ENCODE measurements at regions not wholly inside any gene's neighbourhood (a gene's known extent, or its start where the extent isn't known, plus 50 kb on each side); places are given as distances from the start of the nearest gene placed in this dataset.

GRCh38 chr7:34371922-34372321 lies 286.1 kb upstream of the NPSR1 start:
- no peaks in the 10 kb centered on the region for H3K79me1 ChIP-seq (ENCODE audit: low read depth, low read length)
- H3K9ac ChIP-seq (ENCODE audit: low read depth, low read length, poor library complexity) = no peak overlapping the region
- no peak overlapping the region for H2AFZ ChIP-seq (ENCODE audit: low read length)
- H2BK12ac ChIP-seq (ENCODE audit: low read length) = no peak overlapping the region
- no peak overlapping the region for H2BK120ac ChIP-seq (ENCODE audit: low read depth, low read length)
- H4K8ac ChIP-seq (ENCODE audit: low read depth, low read length) = no peak overlapping the region
- H3K4me1 ChIP-seq (ENCODE audit: control insufficient read depth in 2 of 2, insufficient read depth in 1 of 2, low read depth in 1 of 2, low read length in 2 of 2) = no peaks in the 10 kb centered on the region
- no peak overlapping the region for H3K4me2 ChIP-seq (ENCODE audit: insufficient read depth, low read length, poor library complexity, severe bottlenecking)
- H3K27me3 ChIP-seq (ENCODE audit: control insufficient read depth in 3 of 3, insufficient read depth in 3 of 3, low read depth in 1 of 3, low read length in 3 of 3) = no peaks in the 10 kb centered on the region
- WGBS, 2 donors (ENCODE audit: extremely low coverage in 2 of 2, insufficient read length in 2 of 2, insufficient replicate concordance in 1 of 2) = no CpG with 5 or more reads among the region's 4 CpGs
- H3K27ac ChIP-seq (replicated peaks; ENCODE audit: low read length) = no peak overlapping the region
- no peak overlapping the region for H3K23ac ChIP-seq (ENCODE audit: low read depth, low read length, poor library complexity)
- no peak overlapping the region for H3K18ac ChIP-seq (ENCODE audit: low read length)
- DNase-seq (ENCODE audit: low spot score) = no peak
- H2BK5ac ChIP-seq (ENCODE audit: low read length) = no peak overlapping the region
- no peak overlapping the region for H4K91ac ChIP-seq (ENCODE audit: low read depth, low read length, poor library complexity)
- H3K4ac ChIP-seq (ENCODE audit: low read length) = no peak overlapping the region
- H3K36me3 ChIP-seq (replicated peaks in 1 of 2; ENCODE audit: control insufficient read depth in 2 of 2, insufficient read depth in 2 of 2, low read length in 2 of 2) = no peaks in the 10 kb centered on the region
- H3K4me3 ChIP-seq (ENCODE audit: low read length in 2 of 2) = no peak overlapping the region
- H3K9me3 ChIP-seq (replicated peaks in 1 of 2; ENCODE audit: control insufficient read depth in 2 of 2, insufficient read depth in 1 of 2, low read depth in 1 of 2, low read length in 2 of 2) = peaks cover 0 to 2% of the 10 kb centered on the region in 2 donors
- H3K14ac ChIP-seq (ENCODE audit: low read length) = no peak overlapping the region
- H2BK15ac ChIP-seq (ENCODE audit: low read length) = no peak overlapping the region
- H2AK5ac ChIP-seq (ENCODE audit: low read depth, low read length) = no peak overlapping the region

GRCh38 chr7:34373940-34374339 lies 284.1 kb upstream of the NPSR1 start:
- Histone ChIP-seq H3K36me3 (replicated peaks in 1 of 2; ENCODE audit: control insufficient read depth in 2 of 2, insufficient read depth in 2 of 2, low read length in 2 of 2) (no peaks in the 10 kb centered on the region), H3K4me3 (ENCODE audit: low read length in 2 of 2) (no peak overlapping the region), H3K27ac (replicated peaks; ENCODE audit: low read length) (no peak overlapping the region), H3K9me3 (replicated peaks in 1 of 2; ENCODE audit: control insufficient read depth in 2 of 2, insufficient read depth in 1 of 2, low read depth in 1 of 2, low read length in 2 of 2) (peaks cover 0 to 2% of the 10 kb centered on the region in 2 donors), H4K91ac (ENCODE audit: low read depth, low read length, poor library complexity) (no peak overlapping the region), H3K14ac (ENCODE audit: low read length) (no peak overlapping the region), H3K79me1 (ENCODE audit: low read depth, low read length) (no peaks in the 10 kb centered on the region), H3K27me3 (ENCODE audit: control insufficient read depth in 3 of 3, insufficient read depth in 3 of 3, low read depth in 1 of 3, low read length in 3 of 3) (no peaks in the 10 kb centered on the region), H3K23ac (ENCODE audit: low read depth, low read length, poor library complexity) (no peak overlapping the region), H4K8ac (ENCODE audit: low read depth, low read length) (no peak overlapping the region), H3K4me2 (ENCODE audit: insufficient read depth, low read length, poor library complexity, severe bottlenecking) (no peak overlapping the region), H3K4ac (ENCODE audit: low read length) (no peak overlapping the region), H2BK5ac (ENCODE audit: low read length) (no peak overlapping the region), H2AFZ (ENCODE audit: low read length) (no peak overlapping the region), H3K4me1 (ENCODE audit: control insufficient read depth in 2 of 2, insufficient read depth in 1 of 2, low read depth in 1 of 2, low read length in 2 of 2) (no peaks in the 10 kb centered on the region), H3K18ac (ENCODE audit: low read length) (no peak overlapping the region), H2BK120ac (ENCODE audit: low read depth, low read length) (no peak overlapping the region), H2AK5ac (ENCODE audit: low read depth, low read length) (no peak overlapping the region), H2BK12ac (ENCODE audit: low read length) (no peak overlapping the region), H3K9ac (ENCODE audit: low read depth, low read length, poor library complexity) (no peak overlapping the region), H2BK15ac (ENCODE audit: low read length) (no peak overlapping the region)
- no CpG with 5 or more reads among the region's 1 CpG for WGBS, 2 donors (ENCODE audit: extremely low coverage in 2 of 2, insufficient read length in 2 of 2, insufficient replicate concordance in 1 of 2)
- DNase-seq (ENCODE audit: low spot score) = no peak

GRCh38 chr7:34382166-34382893 lies 275.7 kb upstream of the NPSR1 start:
- Histone ChIP-seq H3K79me1 (ENCODE audit: low read depth, low read length) (no peaks in the 10 kb centered on the region), H3K9me3 (replicated peaks in 1 of 2; ENCODE audit: control insufficient read depth in 2 of 2, insufficient read depth in 1 of 2, low read depth in 1 of 2, low read length in 2 of 2) (peaks cover 0 to 5% of the 10 kb centered on the region in 2 donors), H3K18ac (ENCODE audit: low read length) (no peak overlapping the region), H2BK5ac (ENCODE audit: low read length) (no peak overlapping the region), H3K27me3 (ENCODE audit: control insufficient read depth in 3 of 3, insufficient read depth in 3 of 3, low read depth in 1 of 3, low read length in 3 of 3) (no peaks in the 10 kb centered on the region), H2BK15ac (ENCODE audit: low read length) (no peak overlapping the region), H3K4ac (ENCODE audit: low read length) (no peak overlapping the region), H3K14ac (ENCODE audit: low read length) (no peak overlapping the region), H2BK12ac (ENCODE audit: low read length) (no peak overlapping the region), H3K4me3 (ENCODE audit: low read length in 2 of 2) (no peak overlapping the region), H3K27ac (replicated peaks; ENCODE audit: low read length) (no peak overlapping the region), H2AK5ac (ENCODE audit: low read depth, low read length) (no peak overlapping the region), H3K23ac (ENCODE audit: low read depth, low read length, poor library complexity) (no peak overlapping the region), H2AFZ (ENCODE audit: low read length) (no peak overlapping the region), H4K91ac (ENCODE audit: low read depth, low read length, poor library complexity) (no peak overlapping the region), H4K8ac (ENCODE audit: low read depth, low read length) (no peak overlapping the region), H3K9ac (ENCODE audit: low read depth, low read length, poor library complexity) (no peak overlapping the region), H3K4me1 (ENCODE audit: control insufficient read depth in 2 of 2, insufficient read depth in 1 of 2, low read depth in 1 of 2, low read length in 2 of 2) (no peaks in the 10 kb centered on the region), H3K36me3 (replicated peaks in 1 of 2; ENCODE audit: control insufficient read depth in 2 of 2, insufficient read depth in 2 of 2, low read length in 2 of 2) (no peaks in the 10 kb centered on the region), H2BK120ac (ENCODE audit: low read depth, low read length) (no peak overlapping the region), H3K4me2 (ENCODE audit: insufficient read depth, low read length, poor library complexity, severe bottlenecking) (no peak overlapping the region)
- no peak for DNase-seq (ENCODE audit: low spot score)
- WGBS, 2 donors (ENCODE audit: extremely low coverage in 2 of 2, insufficient read length in 2 of 2, insufficient replicate concordance in 1 of 2) = no CpG with 5 or more reads among the region's 4 CpGs

GRCh38 chr7:34385384-34385783 lies 272.6 kb upstream of the NPSR1 start:
- no peak overlapping the region for H3K9ac ChIP-seq (ENCODE audit: low read depth, low read length, poor library complexity)
- peaks cover 0 to 5% of the 10 kb centered on the region in 2 donors for H3K9me3 ChIP-seq (replicated peaks in 1 of 2; ENCODE audit: control insufficient read depth in 2 of 2, insufficient read depth in 1 of 2, low read depth in 1 of 2, low read length in 2 of 2)
- no peak overlapping the region for H3K23ac ChIP-seq (ENCODE audit: low read depth, low read length, poor library complexity)
- no peak overlapping the region for H2AFZ ChIP-seq (ENCODE audit: low read length)
- no peak overlapping the region for H2BK5ac ChIP-seq (ENCODE audit: low read length)
- no peaks in the 10 kb centered on the region for H3K36me3 ChIP-seq (replicated peaks in 1 of 2; ENCODE audit: control insufficient read depth in 2 of 2, insufficient read depth in 2 of 2, low read length in 2 of 2)
- H3K14ac ChIP-seq (ENCODE audit: low read length) = no peak overlapping the region
- no peak overlapping the region for H3K18ac ChIP-seq (ENCODE audit: low read length)
- no peaks in the 10 kb centered on the region for H3K27me3 ChIP-seq (ENCODE audit: control insufficient read depth in 3 of 3, insufficient read depth in 3 of 3, low read depth in 1 of 3, low read length in 3 of 3)
- H2BK120ac ChIP-seq (ENCODE audit: low read depth, low read length) = no peak overlapping the region
- no peaks in the 10 kb centered on the region for H3K79me1 ChIP-seq (ENCODE audit: low read depth, low read length)
- no peak overlapping the region for H3K27ac ChIP-seq (replicated peaks; ENCODE audit: low read length)
- no peak for DNase-seq (ENCODE audit: low spot score)
- no CpG with 5 or more reads among the region's 1 CpG for WGBS, 2 donors (ENCODE audit: extremely low coverage in 2 of 2, insufficient read length in 2 of 2, insufficient replicate concordance in 1 of 2)
- no peak overlapping the region for H3K4me2 ChIP-seq (ENCODE audit: insufficient read depth, low read length, poor library complexity, severe bottlenecking)
- H2BK12ac ChIP-seq (ENCODE audit: low read length) = no peak overlapping the region
- H2AK5ac ChIP-seq (ENCODE audit: low read depth, low read length) = no peak overlapping the region
- no peak overlapping the region for H3K4ac ChIP-seq (ENCODE audit: low read length)
- H3K4me1 ChIP-seq (ENCODE audit: control insufficient read depth in 2 of 2, insufficient read depth in 1 of 2, low read depth in 1 of 2, low read length in 2 of 2) = no peaks in the 10 kb centered on the region
- H3K4me3 ChIP-seq (ENCODE audit: low read length in 2 of 2) = no peak overlapping the region
- H2BK15ac ChIP-seq (ENCODE audit: low read length) = no peak overlapping the region
- H4K91ac ChIP-seq (ENCODE audit: low read depth, low read length, poor library complexity) = no peak overlapping the region
- H4K8ac ChIP-seq (ENCODE audit: low read depth, low read length) = no peak overlapping the region
